ENCODE measurements at regions not wholly inside any gene's neighbourhood (a gene's known extent, or its start where the extent isn't known, plus 50 kb on each side); places are given as distances from the start of the nearest gene placed in this dataset.

DNA sequence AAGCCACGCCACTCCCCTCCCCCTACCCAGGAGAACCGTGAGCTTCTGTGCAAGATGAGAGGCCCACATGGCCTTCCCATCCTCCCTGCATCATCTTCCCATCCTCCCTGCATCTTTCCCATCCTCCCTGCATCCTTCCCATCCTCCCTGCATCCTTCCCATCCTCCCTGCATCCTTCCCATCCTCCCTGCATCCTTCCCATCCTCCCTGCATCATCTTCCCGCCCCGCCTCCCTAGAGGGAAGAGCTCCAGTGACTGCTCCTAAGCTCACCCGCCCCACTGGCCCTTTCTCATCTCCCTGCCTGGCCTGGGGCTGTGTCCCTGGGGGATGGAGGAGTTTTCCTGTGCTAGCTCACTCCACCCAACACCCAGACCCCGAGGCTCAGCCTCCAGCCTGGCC, 93.3 kb upstream of the ASAP2 start:
- TF ChIP-seq CTCF (conservative IDR thresholded peaks at IDR 0.05), result no peak
- TF ChIP-seq ZFX (IDR thresholded peaks at IDR 0.05), result no peak

All from C4-2B (cell line).